DND-41 (cell line): ENCODE measurements at regions not wholly inside any gene's neighbourhood (a gene's known extent, or its start where the extent isn't known, plus 50 kb on each side); places are given as distances from the start of the nearest gene placed in this dataset.

Experiments
- ATAC-seq: fragments of 200-7000 bp; cut with Tn5 transposase; 3 replicates; pipeline ENCODE4 v1.9.1; 2021; ENCODE audit warnings: low read depth; ENCODE audit not compliant: insufficient read depth
- DNase-seq: peaks from one replicate; pipeline ENCODE4 v3.0.0-alpha.2; 2020
- H2AFZ ChIP-seq: 2 replicates; pipeline ENCODE4 v1.6.0; 2012; ENCODE audit warnings: low read depth, low read length
- H3K27ac ChIP-seq: 2 replicates; pipeline ENCODE4 v1.5.1; 2012; ENCODE audit warnings: low read length, inconsistent platforms
- H3K27me3 ChIP-seq: fragments of 200-600 bp; sonication (generic); 2 replicates; pipeline ENCODE4 v1.6.0; 2012; ENCODE audit warnings: low read length, mild to moderate bottlenecking, inconsistent platforms; ENCODE audit not compliant: insufficient read depth, poor library complexity
- H3K36me3 ChIP-seq: 2 replicates; pipeline ENCODE4 v1.5.1; 2012; ENCODE audit warnings: low read length, inconsistent platforms; ENCODE audit not compliant: insufficient read depth
- H3K4me1 ChIP-seq: 2 replicates; pipeline ENCODE4 v1.5.1; 2012; ENCODE audit warnings: mild to moderate bottlenecking, low read length; ENCODE audit not compliant: insufficient read depth
- H3K4me2 ChIP-seq: 2 replicates; pipeline ENCODE4 v1.6.0; 2012; ENCODE audit warnings: mild to moderate bottlenecking, moderate library complexity, low read length, inconsistent platforms; ENCODE audit not compliant: insufficient read depth
- H3K4me3 ChIP-seq, 2 experiments: fragments of 200-600 bp in 1 of 2; shearing (Covaris generic) in 1 of 2; 2 replicates each; pipeline ENCODE4 v1.5.1; 2012 to 2016; ENCODE audit warnings: inconsistent platforms in 2 of 2, low read length in 2 of 2, mild to moderate bottlenecking in 2 of 2, low read depth in 1 of 2, moderate library complexity in 1 of 2
- H3K79me2 ChIP-seq: 2 replicates; pipeline ENCODE4 v1.6.0; 2012; ENCODE audit warnings: low read length, inconsistent platforms; ENCODE audit not compliant: insufficient read depth
- H3K9ac ChIP-seq: 2 replicates; pipeline ENCODE4 v1.6.0; 2012; ENCODE audit warnings: low read depth, mild to moderate bottlenecking, inconsistent platforms, low read length, moderate library complexity
- H3K9me3 ChIP-seq: 2 replicates; pipeline ENCODE4 v1.5.1; 2012; ENCODE audit warnings: low read length, moderate library complexity, mild to moderate bottlenecking, inconsistent platforms; ENCODE audit not compliant: insufficient read depth, severe bottlenecking
- H4K20me1 ChIP-seq: 2 replicates; pipeline ENCODE4 v1.6.0; 2012; ENCODE audit warnings: low read length; ENCODE audit not compliant: insufficient read depth
- CTCF ChIP-seq: IDR thresholded peaks from 2 replicates; pipeline ENCODE4 v1.5.1; 2012; ENCODE audit warnings: borderline replicate concordance, low read length, moderate library complexity, mild to moderate bottlenecking; ENCODE audit not compliant: poor library complexity, severe bottlenecking; ENCODE audit errors: extremely low read depth
- EZH2 ChIP-seq: IDR thresholded peaks from 3 replicates; pipeline ENCODE4 v1.6.1; 2012; ENCODE audit warnings: borderline replicate concordance, low read depth, mild to moderate bottlenecking, moderate library complexity, low read length, inconsistent platforms; ENCODE audit not compliant: severe bottlenecking

DNA sequence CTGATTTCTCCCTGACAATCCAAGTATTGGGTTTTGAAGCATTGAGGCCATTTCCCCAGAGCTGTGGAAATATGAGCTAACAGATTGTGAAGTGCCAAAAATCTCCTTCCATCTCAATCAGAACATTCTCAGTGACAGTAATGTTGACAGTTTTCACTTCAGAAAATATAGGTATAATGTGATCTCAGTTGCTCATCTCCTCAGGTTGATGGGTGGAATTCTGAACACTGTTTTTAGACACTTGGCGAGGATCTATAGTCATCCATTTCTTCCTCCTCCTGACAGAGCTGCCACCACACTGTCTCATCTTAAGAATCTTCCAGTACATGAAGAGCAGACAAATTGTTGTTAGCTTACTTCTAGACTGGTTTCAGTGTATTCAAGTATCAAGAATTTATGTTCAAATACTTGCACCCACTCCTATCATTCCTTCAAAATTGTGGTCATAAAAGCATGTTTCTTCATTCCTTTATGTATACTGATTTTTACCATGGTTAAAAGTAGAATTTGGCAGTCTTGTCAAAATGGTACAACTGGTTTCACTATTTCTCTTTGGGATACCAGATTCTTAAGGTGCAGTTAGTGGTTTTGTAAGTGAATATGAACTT lies 199.7 kb upstream of the TLE4 start:
- Histone ChIP-seq H3K27ac (no peak overlapping the region), H3K9ac (no peak overlapping the region), H3K36me3 (no peaks in the 10 kb centered on the region), H3K4me1 (no peaks in the 10 kb centered on the region), H2AFZ (no peak overlapping the region), H3K4me3 (no peak overlapping the region), H3K4me2 (no peak overlapping the region), H3K9me3 (no peaks in the 10 kb centered on the region), H3K27me3 (no peaks in the 10 kb centered on the region), H4K20me1 (no peaks in the 10 kb centered on the region), H3K79me2 (no peaks in the 10 kb centered on the region)
- no peak for TF ChIP-seq EZH2
- no peak for TF ChIP-seq CTCF
- ATAC-seq (no peak), DNase-seq (no peak)

GRCh38 chr9:79377339-79377855 lies 194.4 kb upstream of the TLE4 start:
- ATAC-seq = no peak
- H3K79me2 ChIP-seq = no peaks in the 10 kb centered on the region
- H3K4me3 ChIP-seq = no peak overlapping the region
- H3K36me3 ChIP-seq = no peaks in the 10 kb centered on the region
- no peak overlapping the region for H3K9ac ChIP-seq
- no peaks in the 10 kb centered on the region for H3K4me1 ChIP-seq
- no peaks in the 10 kb centered on the region for H3K9me3 ChIP-seq
- no peak overlapping the region for H2AFZ ChIP-seq
- DNase-seq = no peak
- H3K4me2 ChIP-seq = no peak overlapping the region
- TF ChIP-seq EZH2 = no peak
- TF ChIP-seq CTCF = no peak
- H3K27ac ChIP-seq = no peak overlapping the region
- no peaks in the 10 kb centered on the region for H4K20me1 ChIP-seq
- no peaks in the 10 kb centered on the region for H3K27me3 ChIP-seq

- Histone ChIP-seq H3K4me2 (no peak overlapping the region), H4K20me1 (no peaks in the 10 kb centered on the region), H3K27ac (no peak overlapping the region), H3K9ac (no peak overlapping the region), H3K27me3 (no peaks in the 10 kb centered on the region), H3K79me2 (no peaks in the 10 kb centered on the region), H3K4me1 (no peaks in the 10 kb centered on the region), H2AFZ (no peak overlapping the region), H3K36me3 (no peaks in the 10 kb centered on the region), H3K9me3 (no peaks in the 10 kb centered on the region), H3K4me3 (no peak overlapping the region)
- DNase-seq = no peak
- TF ChIP-seq CTCF (no peak), EZH2 (no peak)
- ATAC-seq = no peak
Observed at GRCh38 chr9:79378107-79378506, 193.7 kb upstream of the TLE4 start.
